ENCODE measurements at regions not wholly inside any gene's neighbourhood (a gene's known extent, or its start where the extent isn't known, plus 50 kb on each side); places are given as distances from the start of the nearest gene placed in this dataset.

- no peak for TF ChIP-seq EZH2 (IDR thresholded peaks at IDR 0.05)
- no peak for TF ChIP-seq POLR2AphosphoS5 (IDR thresholded peaks at IDR 0.05; ENCODE audit: borderline replicate concordance, low read depth, low read length)
- no peak for TF ChIP-seq FOXP2 (optimal IDR thresholded peaks at IDR 0.05; ENCODE audit: control extremely low read depth, extremely low read length, insufficient read depth)
Measured at GRCh38 chr16:65716737-65717700, 595.2 kb upstream of the CDH11 start.
